MCF 10A (cell line): ENCODE measurements at regions not wholly inside any gene's neighbourhood (a gene's known extent, or its start where the extent isn't known, plus 50 kb on each side); places are given as distances from the start of the nearest gene placed in this dataset.
"Not testable (repeated sequence)": the region's sequence is repeated elsewhere in the genome, so short reads cannot be mapped to it uniquely, and the experiment has no call there.

Experiments
- BruUV-seq: library from RNA; stranded (reverse); fragments of 400-500 nt; replicated peaks from 2 replicates; lab custom pipeline; 2021; lab: Mats Ljungman, UMichigan
- CTCF ChIA-PET: fragments of 300-600 bp; sonication (Branson Sonifier 250); formaldehyde crosslinking; extraction: SDS; loops from one replicate; lab custom pipeline; 2021; ENCODE audit warnings: antibody characterized with exemption, inconsistent platforms; lab: Yijun Ruan, JAX
- POLR2A ChIA-PET: fragments of 300-600, 350-650 bp; sonication (Branson Sonifier 250); formaldehyde crosslinking; extraction: SDS; loops from one replicate; lab custom pipeline; 2020; ENCODE audit warnings: antibody characterized with exemption, inconsistent platforms; lab: Yijun Ruan, JAX
- DNase-seq: peaks from one replicate; pipeline ENCODE4 v3.0.0-alpha.2; 2018; ENCODE audit not compliant: unreplicated experiment
- H3K27ac Mint-ChIP-seq: one replicate; pipeline ENCODE4 v1.8.0; 2022; ENCODE audit warnings: mild to moderate bottlenecking, low read depth, mixed read lengths; ENCODE audit not compliant: unreplicated experiment
- H3K27me3 Mint-ChIP-seq: one replicate; pipeline ENCODE4 v1.8.0; 2022; ENCODE audit warnings: mixed read lengths; ENCODE audit not compliant: insufficient read depth, unreplicated experiment
- H3K36me3 Mint-ChIP-seq: one replicate; pipeline ENCODE4 v1.8.0; 2022; ENCODE audit warnings: mild to moderate bottlenecking, moderate library complexity, mixed read lengths; ENCODE audit not compliant: insufficient read depth, unreplicated experiment
- H3K4me1 Mint-ChIP-seq: one replicate; pipeline ENCODE4 v1.8.0; 2022; ENCODE audit warnings: mixed read lengths; ENCODE audit not compliant: insufficient read depth, unreplicated experiment
- H3K4me3 Mint-ChIP-seq: one replicate; pipeline ENCODE4 v1.8.0; 2022; ENCODE audit warnings: mild to moderate bottlenecking, moderate library complexity, mixed read lengths; ENCODE audit not compliant: unreplicated experiment
- H3K9me3 Mint-ChIP-seq: one replicate; pipeline ENCODE4 v1.8.0; 2022; ENCODE audit warnings: mixed read lengths; ENCODE audit not compliant: unreplicated experiment
- CTCF ChIP-seq: fragments of 200-600 bp; IDR thresholded peaks from one replicate; pipeline ENCODE4 v1.8.0; 2022; ENCODE audit warnings: antibody characterized with exemption, mild to moderate bottlenecking; ENCODE audit not compliant: unreplicated experiment
- intact Hi-C: fragments of 100-400 bp; cut with micrococcal nuclease; formaldehyde crosslinking; loops from 2 replicates; pipeline ENCODE4 v1.14.1; 2022

- no peak overlapping the region for H3K27ac Mint-ChIP-seq
These were observed 760.2 kb downstream of the TAF11L14 start for GRCh38 chr5:18394443-18394804.

GRCh38 chr5:18395126-18396110, 761.2 kb downstream of the TAF11L14 start:
- no peak for DNase-seq
- no peak for TF ChIP-seq CTCF
- BruUV-seq, result no TSS peak

More at GRCh38 chr5:18394443-18394804, 760.2 kb downstream of the TAF11L14 start:
- POLR2A ChIA-PET, result no interaction called here
- H3K4me1 Mint-ChIP-seq, result no peaks in the 10 kb centered on the region
- TF ChIP-seq CTCF, result no peak
- no peaks in the 10 kb centered on the region for H3K36me3 Mint-ChIP-seq
- H3K27me3 Mint-ChIP-seq, result no peaks in the 10 kb centered on the region
- CTCF ChIA-PET, result interaction anchor here (0.6 to 3.7 kb wide), 15 partner anchors 8 to 1754 kb away, joined by 3 to 28 read pairs (median 4); no protein-coding TSS in a partner anchor
- DNase-seq, result no peak
- no peak overlapping the region for H3K4me3 Mint-ChIP-seq
- no TSS peak for BruUV-seq
- intact Hi-C loops, result loop anchor here (1.0 to 10.0 kb wide), 3 partner anchors 72 to 1210 kb away; no protein-coding TSS in a partner anchor
- no peaks in the 10 kb centered on the region for H3K9me3 Mint-ChIP-seq

GRCh38 chr5:18397371-18397770, 763.1 kb downstream of the TAF11L14 start:
- H3K27ac Mint-ChIP-seq, result no peak overlapping the region
- H3K4me1 Mint-ChIP-seq, result no peaks in the 10 kb centered on the region
- no peaks in the 10 kb centered on the region for H3K9me3 Mint-ChIP-seq
- no peak for TF ChIP-seq CTCF
- ChIA-PET POLR2A (no interaction called here), CTCF (interaction anchor here (1.7 kb wide), 1 partner anchor 69 kb away, joined by 8 read pairs; no protein-coding TSS in a partner anchor)
- H3K27me3 Mint-ChIP-seq, result no peaks in the 10 kb centered on the region
- intact Hi-C loops, result loop anchor here (10.0 kb wide), 1 partner anchor 1207 kb away; no protein-coding TSS in a partner anchor
- H3K4me3 Mint-ChIP-seq, result no peak overlapping the region
- no TSS peak for BruUV-seq
- no peaks in the 10 kb centered on the region for H3K36me3 Mint-ChIP-seq
- peak; percentile 24 for DNase-seq

More at GRCh38 chr5:18395126-18396110, 761.2 kb downstream of the TAF11L14 start:
- Mint-ChIP-seq H3K9me3 (no peaks in the 10 kb centered on the region), H3K27ac (no peak overlapping the region), H3K4me3 (no peak overlapping the region), H3K27me3 (no peaks in the 10 kb centered on the region), H3K36me3 (no peaks in the 10 kb centered on the region), H3K4me1 (no peaks in the 10 kb centered on the region)
- POLR2A ChIA-PET, result no interaction called here
- intact Hi-C loops, result loop anchor here (2.0 to 10.0 kb wide), 2 partner anchors 71 to 1209 kb away; no protein-coding TSS in a partner anchor
- CTCF ChIA-PET, result interaction anchor here (0.8 to 3.7 kb wide), 5 partner anchors 37 to 307 kb away, joined by 3 to 28 read pairs (median 3); no protein-coding TSS in a partner anchor

- Mint-ChIP-seq H3K4me1 (no peaks in the 10 kb centered on the region), H3K4me3 (no peak overlapping the region), H3K36me3 (no peaks in the 10 kb centered on the region), H3K9me3 (no peaks in the 10 kb centered on the region), H3K27me3 (no peaks in the 10 kb centered on the region), H3K27ac (no peak overlapping the region)
- no TSS peak for BruUV-seq
- no peak for DNase-seq
- POLR2A ChIA-PET, result no interaction called here
- TF ChIP-seq CTCF, result no peak
- intact Hi-C loops, result loop anchor here (10.0 kb wide), 1 partner anchor 1207 kb away; no protein-coding TSS in a partner anchor
- CTCF ChIA-PET, result interaction anchor here (1.7 kb wide), 1 partner anchor 69 kb away, joined by 8 read pairs; no protein-coding TSS in a partner anchor
These were observed 763.6 kb downstream of the TAF11L14 start for GRCh38 chr5:18397891-18398290.

GRCh38 chr5:18399461-18400327, 765.4 kb downstream of the TAF11L14 start:
- H3K27me3 Mint-ChIP-seq, H3K36me3 Mint-ChIP-seq, H3K4me1 Mint-ChIP-seq, H3K9me3 Mint-ChIP-seq, BruUV-seq, DNase-seq, H3K27ac Mint-ChIP-seq, POLR2A ChIA-PET, H3K4me3 Mint-ChIP-seq: not testable (repeated sequence)
- intact Hi-C loops, result loop anchor here (10.0 kb wide), 1 partner anchor 1205 kb away; no protein-coding TSS in a partner anchor
- CTCF ChIA-PET, result interaction anchor here (1.2 kb wide), 1 partner anchor 299 kb away, joined by 5 read pairs; no protein-coding TSS in a partner anchor
